ENCODE measurements at regions not wholly inside any gene's neighbourhood (a gene's known extent, or its start where the extent isn't known, plus 50 kb on each side); places are given as distances from the start of the nearest gene placed in this dataset.

DNA sequence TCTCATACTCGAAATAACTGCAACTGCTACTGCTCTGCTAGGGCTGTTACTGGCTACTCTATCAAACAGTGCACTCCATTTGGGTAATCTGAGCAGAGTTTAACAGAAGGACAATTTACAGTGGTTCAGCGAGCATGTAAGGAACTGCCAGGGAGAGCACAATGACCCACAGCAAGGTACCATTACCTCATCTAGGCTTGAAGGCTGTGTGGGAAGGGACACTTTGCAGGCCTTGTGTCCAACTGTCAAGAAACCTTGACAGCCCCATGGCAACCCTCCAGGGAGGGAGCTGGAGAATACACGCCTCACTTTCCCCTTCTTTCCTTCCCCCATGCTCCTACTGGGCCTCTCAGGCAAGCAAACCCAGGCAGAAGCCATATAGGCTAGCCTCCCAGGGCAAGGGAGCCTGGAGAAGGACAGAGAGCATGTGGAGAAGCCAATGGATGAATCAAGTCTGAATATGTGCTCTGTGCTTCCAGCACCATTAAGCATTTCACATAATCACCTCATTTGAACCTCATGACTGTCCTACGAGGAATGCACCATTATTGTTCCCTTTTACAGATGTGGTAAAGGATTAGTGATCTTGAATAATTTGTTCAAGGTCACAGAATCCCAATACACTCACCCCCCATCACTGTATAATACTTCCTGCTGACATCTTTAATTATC lies 49.9 kb upstream of the JAK2 start (continued):
- TF ChIP-seq ZNF274 (IDR thresholded peaks at IDR 0.05; ENCODE audit: borderline replicate concordance, extremely low read depth, low read length), result no peak

Data from H1 (cell line).